Fibroblast of lung (primary cell): ENCODE measurements at regions not wholly inside any gene's neighbourhood (a gene's known extent, or its start where the extent isn't known, plus 50 kb on each side); places are given as distances from the start of the nearest gene placed in this dataset.

Experiments used
- DNase-seq, 2 donors: peaks; one replicate each; pipeline versions ENCODE4 v3.0.0 to v3.0.0-alpha.2; 2010; ENCODE audit warnings: low read depth in 2 of 2
- H2AFZ ChIP-seq: 2 replicates; pipeline ENCODE4 v1.5.1; 2012; ENCODE audit warnings: low read length, control low read depth, inconsistent platforms
- H3K27ac ChIP-seq: 2 replicates; pipeline ENCODE4 v1.5.1; 2011; ENCODE audit warnings: low read length, control low read depth; ENCODE audit not compliant: insufficient read depth
- H3K27me3 ChIP-seq: 2 replicates; pipeline ENCODE4 v1.5.1; 2011; ENCODE audit warnings: mild to moderate bottlenecking, low read length; ENCODE audit not compliant: control insufficient read depth, insufficient read depth
- H3K36me3 ChIP-seq: 2 replicates; pipeline ENCODE4 v1.5.1; 2011; ENCODE audit warnings: low read length; ENCODE audit not compliant: control insufficient read depth, insufficient read depth
- H3K4me1 ChIP-seq: 2 replicates; pipeline ENCODE4 v1.5.1; 2011; ENCODE audit warnings: low read length; ENCODE audit not compliant: control insufficient read depth, insufficient read depth; ENCODE audit errors: extremely low read depth
- H3K4me2 ChIP-seq: 2 replicates; pipeline ENCODE4 v1.5.1; 2011; ENCODE audit warnings: low read length, control low read depth; ENCODE audit not compliant: insufficient read depth; ENCODE audit errors: extremely low read depth
- H3K4me3 ChIP-seq, 4 experiments: fragments of 200-600 bp in 1 of 4; sonication (generic) in 1 of 4; replicated peaks in 1 of 4; 2 replicates each; pipeline ENCODE4 v1.5.1; 2011 to 2016; ENCODE audit warnings: low read length in 4 of 4, low read depth in 3 of 4, mild to moderate bottlenecking in 3 of 4, control low read depth in 2 of 4, inconsistent platforms in 1 of 4, mixed read lengths in 1 of 4; ENCODE audit not compliant: insufficient read depth in 1 of 4; ENCODE audit errors: control extremely low read depth in 1 of 4
- H3K79me2 ChIP-seq: 2 replicates; pipeline ENCODE4 v1.5.1; 2012; ENCODE audit warnings: mild to moderate bottlenecking, low read length, inconsistent platforms; ENCODE audit not compliant: control insufficient read depth, insufficient read depth
- H3K9ac ChIP-seq: 2 replicates; pipeline ENCODE4 v1.5.1; 2011; ENCODE audit warnings: mild to moderate bottlenecking, low read length, control low read depth; ENCODE audit not compliant: insufficient read depth
- H3K9me3 ChIP-seq: 2 replicates; pipeline ENCODE4 v1.5.1; 2012; ENCODE audit warnings: low read depth, low read length; ENCODE audit not compliant: control insufficient read depth, insufficient read depth
- H4K20me1 ChIP-seq: 2 replicates; pipeline ENCODE4 v1.5.1; 2011; ENCODE audit warnings: low read length; ENCODE audit not compliant: control insufficient read depth, insufficient read depth; ENCODE audit errors: extremely low read depth
- CTCF ChIP-seq, 2 donors: IDR thresholded peaks in 1 of 2; conservative IDR thresholded peaks in 1 of 2; 1 replicate in 1 of 2; 2 replicates in 1 of 2; pipeline ENCODE4 v1.5.1; 2011 to 2012; ENCODE audit warnings: low read length in 2 of 2, control low read depth in 1 of 2, inconsistent platforms in 1 of 2, low read depth in 1 of 2, mild to moderate bottlenecking in 1 of 2
- EZH2 ChIP-seq: IDR thresholded peaks from 2 replicates; pipeline ENCODE4 v1.5.1; 2012; ENCODE audit warnings: low read length, control low read depth, mild to moderate bottlenecking; ENCODE audit errors: missing control alignments

- Histone ChIP-seq H3K4me3 (no peak overlapping the region), H3K27me3 (no peaks in the 10 kb centered on the region), H3K9me3 (no peaks in the 10 kb centered on the region), H3K9ac (no peak overlapping the region), H3K27ac (no peak overlapping the region), H3K4me2 (no peak overlapping the region), H3K4me1 (no peaks in the 10 kb centered on the region), H4K20me1 (no peaks in the 10 kb centered on the region), H3K36me3 (no peaks in the 10 kb centered on the region), H2AFZ (no peak overlapping the region), H3K79me2 (no peaks in the 10 kb centered on the region)
- no peak for DNase-seq
- TF ChIP-seq EZH2 = no peak
- no peak for TF ChIP-seq CTCF (conservative IDR thresholded peaks at IDR 0.05 in 1 of 2, IDR thresholded peaks at IDR 0.05 in 1 of 2; ENCODE audit: low read depth in 1 of 2, low read length in 2 of 2)
These were observed 124.8 kb upstream of the LMO3 start for GRCh38 chr12:16730772-16731171.

GRCh38 chr12:16726879-16727278, 120.9 kb upstream of the LMO3 start:
- no peaks in the 10 kb centered on the region for H4K20me1 ChIP-seq
- peak in 1 of 2 donors; percentile 84 for DNase-seq
- no peak overlapping the region for H3K4me2 ChIP-seq
- H3K4me1 ChIP-seq = no peaks in the 10 kb centered on the region
- H3K9me3 ChIP-seq = no peaks in the 10 kb centered on the region
- H3K27me3 ChIP-seq = no peaks in the 10 kb centered on the region
- H2AFZ ChIP-seq = no peak overlapping the region
- H3K27ac ChIP-seq = no peak overlapping the region
- H3K9ac ChIP-seq = no peak overlapping the region
- no peak overlapping the region for H3K4me3 ChIP-seq
- TF ChIP-seq EZH2 = no peak
- TF ChIP-seq CTCF (conservative IDR thresholded peaks at IDR 0.05 in 1 of 2, IDR thresholded peaks at IDR 0.05 in 1 of 2; ENCODE audit: low read depth in 1 of 2, low read length in 2 of 2) = no peak
- no peaks in the 10 kb centered on the region for H3K79me2 ChIP-seq
- H3K36me3 ChIP-seq = no peaks in the 10 kb centered on the region

DNA sequence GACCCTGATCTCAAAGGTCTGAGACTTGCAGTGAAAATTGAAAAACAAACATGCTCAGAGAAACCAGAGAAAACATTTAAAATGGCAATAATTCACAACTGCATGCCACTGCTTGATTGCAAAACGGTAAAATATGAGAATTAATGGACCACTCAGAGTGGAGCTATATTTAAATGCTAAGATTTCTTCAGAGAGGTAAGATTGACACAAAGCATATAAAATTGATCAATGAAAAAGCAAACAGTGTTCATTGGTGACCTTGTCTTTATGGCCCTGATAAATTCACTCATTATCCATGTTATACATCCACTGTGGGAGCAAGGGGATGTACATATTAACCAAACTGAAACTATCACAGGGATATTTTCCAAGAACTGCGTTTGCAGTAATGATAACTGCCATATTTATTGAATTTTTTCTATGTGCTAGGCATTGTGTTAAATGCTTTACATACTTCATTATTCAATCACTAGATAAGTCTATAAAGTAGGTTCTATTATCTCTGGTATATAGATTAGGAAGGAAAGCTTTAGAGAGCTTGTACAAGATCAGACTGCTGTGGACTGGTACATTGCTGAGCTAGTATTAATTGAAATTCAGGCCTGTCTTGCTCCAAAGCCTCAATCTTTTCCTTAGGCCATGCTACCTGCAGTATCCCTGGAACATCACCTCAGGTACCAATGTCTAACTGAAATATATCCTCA, 113.9 kb upstream of the LMO3 start:
- Histone ChIP-seq H3K27ac (no peak overlapping the region), H3K36me3 (no peaks in the 10 kb centered on the region), H3K79me2 (no peaks in the 10 kb centered on the region), H3K9me3 (no peaks in the 10 kb centered on the region), H3K4me2 (no peak overlapping the region), H3K27me3 (no peaks in the 10 kb centered on the region), H4K20me1 (no peaks in the 10 kb centered on the region), H2AFZ (no peak overlapping the region), H3K4me3 (no peak overlapping the region), H3K4me1 (no peaks in the 10 kb centered on the region), H3K9ac (no peak overlapping the region)
- DNase-seq = no peak
- TF ChIP-seq CTCF (conservative IDR thresholded peaks at IDR 0.05 in 1 of 2, IDR thresholded peaks at IDR 0.05 in 1 of 2; ENCODE audit: low read depth in 1 of 2, low read length in 2 of 2) (no peak), EZH2 (no peak)
